NCI-H2171 (cell line): ENCODE measurements at regions not wholly inside any gene's neighbourhood (a gene's known extent, or its start where the extent isn't known, plus 50 kb on each side); places are given as distances from the start of the nearest gene placed in this dataset.

Source experiments
- DNase-seq: peaks from one replicate; lab custom pipeline; 2025; lab: John Stamatoyannopoulos, UW

DNA sequence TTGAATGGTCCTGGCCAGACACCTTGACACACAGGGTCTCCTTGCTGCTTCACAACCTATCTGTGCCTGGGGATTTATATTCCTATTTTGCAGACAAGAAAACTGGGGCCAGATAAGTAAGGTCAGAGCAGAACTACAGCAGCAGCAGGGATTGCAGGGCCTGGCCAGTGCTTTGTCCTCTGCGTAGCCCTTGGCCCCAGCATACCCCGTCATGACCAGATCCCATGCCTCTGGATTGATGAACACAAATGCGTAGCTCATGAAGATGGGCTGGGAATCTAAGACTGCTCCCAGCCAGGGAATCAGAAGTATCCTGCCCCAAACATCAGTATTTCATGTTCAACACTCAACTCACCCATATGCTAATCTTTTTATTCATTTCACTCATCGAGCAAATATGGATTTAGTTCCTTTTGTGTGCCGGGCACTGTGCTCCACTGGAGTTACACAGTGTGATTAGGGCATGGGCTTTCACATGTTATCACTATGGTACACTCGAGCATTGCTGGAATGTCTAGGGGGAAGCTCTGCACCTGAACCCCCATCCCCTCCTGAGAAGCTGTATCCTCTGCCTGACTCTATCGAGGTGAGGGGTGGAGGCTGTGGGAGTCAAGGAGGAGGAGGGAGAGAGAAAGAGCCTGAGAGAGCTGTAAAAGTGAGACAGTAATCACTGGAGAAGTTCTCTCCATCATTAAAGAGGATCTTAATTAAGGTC, 143.3 kb downstream of the CYP26B1 start:
- no peak for DNase-seq

DNA sequence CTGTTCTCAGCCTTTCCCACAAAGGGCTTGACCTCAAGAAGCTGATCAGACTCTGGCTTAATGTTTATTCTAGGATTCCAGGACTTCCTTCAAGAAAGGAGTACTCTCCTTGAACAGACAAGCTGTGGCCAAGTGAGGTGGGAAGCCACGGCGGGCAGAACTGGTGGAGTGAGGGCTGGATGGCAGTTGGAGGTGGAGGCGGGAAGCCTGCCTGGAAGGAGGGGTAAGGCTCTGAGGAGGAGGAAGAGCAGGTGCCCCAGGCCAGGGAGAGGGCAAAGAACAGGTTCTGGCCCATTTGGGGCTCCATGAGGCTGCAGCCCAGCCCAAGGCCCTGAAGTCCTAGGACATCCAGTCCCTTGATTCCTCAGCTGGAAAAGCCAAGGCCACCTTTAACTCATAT, 143.9 kb downstream of the CYP26B1 start:
- no peak for DNase-seq

DNA sequence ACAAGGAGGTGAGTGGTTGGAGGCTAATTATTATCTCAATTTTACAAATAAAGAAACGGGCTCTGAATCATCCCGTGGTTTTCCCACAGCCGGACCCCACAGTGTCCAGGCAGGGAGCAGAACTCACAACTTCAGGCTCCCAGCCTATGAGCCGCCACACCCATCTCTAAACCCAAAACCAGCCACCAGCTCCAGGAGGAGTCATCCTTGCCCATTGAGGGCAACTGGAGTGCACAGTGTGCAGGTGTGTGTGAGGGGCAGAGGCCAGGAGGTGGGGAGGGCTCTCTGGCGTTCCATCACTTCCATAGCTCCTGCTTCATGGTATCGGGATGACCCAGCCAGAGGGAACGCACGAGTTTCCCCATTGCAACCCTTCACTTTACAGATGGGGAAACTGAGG, 144.5 kb downstream of the CYP26B1 start:
- DNase-seq, result no peak

DNA sequence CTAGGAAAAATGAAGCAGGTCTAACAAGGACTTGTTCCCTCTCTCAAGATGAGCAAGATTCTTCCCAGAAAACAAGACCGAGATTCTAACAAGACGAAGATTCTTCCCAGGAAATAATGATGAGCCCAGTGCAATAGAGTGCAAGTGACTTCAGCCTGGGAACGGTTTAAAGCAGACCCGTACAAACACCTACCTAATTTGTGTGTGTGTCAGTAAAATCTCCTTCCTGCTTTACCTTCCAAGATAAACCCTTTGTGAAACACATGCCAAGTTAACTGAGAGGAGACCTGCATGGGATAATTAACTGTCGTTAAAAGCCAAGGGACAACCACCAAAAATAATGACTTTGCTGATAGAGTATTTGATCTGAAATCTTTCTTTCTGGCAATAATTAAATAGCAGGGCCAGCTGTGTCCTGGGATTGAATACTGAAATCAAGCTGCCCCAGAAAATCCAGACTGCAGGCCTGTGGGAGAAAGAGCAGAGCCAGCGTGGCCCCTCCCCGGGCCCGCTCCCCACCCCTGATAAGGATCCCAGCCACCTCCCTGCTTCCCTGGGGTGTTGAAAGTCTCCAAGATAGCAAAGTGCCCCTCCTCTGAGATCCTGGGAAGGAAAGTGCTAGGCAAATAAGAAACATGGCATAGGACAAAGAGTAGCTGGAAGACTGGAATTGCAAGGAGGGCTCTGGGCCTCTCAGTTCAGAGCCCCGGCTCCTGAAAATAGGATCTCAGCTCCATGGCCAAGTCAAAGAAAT, 145.5 kb downstream of the CYP26B1 start:
- DNase-seq, result no peak

DNA sequence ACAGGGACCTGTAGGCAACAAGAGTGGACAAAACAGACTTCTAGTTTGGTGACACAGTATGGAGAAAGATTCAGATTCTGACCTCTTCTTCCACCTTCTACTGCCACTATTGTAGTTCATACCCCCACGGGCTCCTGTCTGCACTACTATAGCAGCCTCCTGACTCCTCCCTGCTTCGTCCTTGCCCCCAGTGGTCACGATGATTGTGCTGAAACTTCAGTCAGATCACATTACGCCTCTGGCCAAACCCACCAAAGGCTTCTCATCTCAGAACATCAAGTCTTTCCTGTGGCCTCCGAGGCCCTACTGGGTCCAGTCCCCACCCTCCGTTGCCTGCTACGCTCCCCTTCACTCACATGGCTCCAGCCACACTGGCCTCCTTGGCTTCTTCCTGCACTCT, 147.6 kb downstream of the CYP26B1 start:
- DNase-seq, result no peak

DNA sequence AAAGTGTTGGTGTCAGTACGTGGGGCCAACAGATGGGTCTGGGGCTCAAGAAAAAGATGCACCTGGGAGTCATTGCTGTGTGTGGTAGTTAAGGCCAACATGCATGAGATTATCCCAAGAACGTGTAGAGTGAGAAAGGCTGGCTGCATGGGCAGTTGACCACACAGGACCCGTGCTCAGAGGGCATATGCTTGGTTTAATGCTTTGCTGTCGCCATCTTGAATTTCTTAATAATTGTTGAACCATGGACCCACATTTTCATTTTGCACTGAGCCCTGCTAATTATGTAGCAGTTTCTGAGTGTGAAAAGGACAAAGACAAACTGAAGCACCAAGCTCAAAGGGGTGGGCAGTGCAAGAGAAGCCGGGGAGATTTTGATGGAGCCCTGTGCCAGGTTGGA, 148.1 kb downstream of the CYP26B1 start:
- DNase-seq, result no peak

DNA sequence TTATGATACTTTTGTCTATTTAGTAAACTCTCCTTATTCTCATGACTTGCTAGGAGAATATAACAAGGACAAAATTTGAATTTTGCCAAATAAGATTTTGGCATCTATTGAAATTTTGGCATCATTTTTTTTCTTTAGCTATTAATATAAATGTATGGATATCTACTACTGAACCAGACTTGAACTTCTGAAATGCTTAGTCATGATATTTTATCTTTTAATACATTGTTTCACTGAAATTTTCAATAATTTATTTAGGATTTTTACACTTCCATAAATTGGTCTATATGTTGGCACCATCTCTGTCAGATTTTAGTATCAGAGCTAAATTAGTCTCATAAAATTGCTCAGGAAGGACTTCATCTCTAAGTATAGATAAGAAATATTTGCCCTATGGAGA, 149.8 kb downstream of the CYP26B1 start:
- DNase-seq, result no peak

DNA sequence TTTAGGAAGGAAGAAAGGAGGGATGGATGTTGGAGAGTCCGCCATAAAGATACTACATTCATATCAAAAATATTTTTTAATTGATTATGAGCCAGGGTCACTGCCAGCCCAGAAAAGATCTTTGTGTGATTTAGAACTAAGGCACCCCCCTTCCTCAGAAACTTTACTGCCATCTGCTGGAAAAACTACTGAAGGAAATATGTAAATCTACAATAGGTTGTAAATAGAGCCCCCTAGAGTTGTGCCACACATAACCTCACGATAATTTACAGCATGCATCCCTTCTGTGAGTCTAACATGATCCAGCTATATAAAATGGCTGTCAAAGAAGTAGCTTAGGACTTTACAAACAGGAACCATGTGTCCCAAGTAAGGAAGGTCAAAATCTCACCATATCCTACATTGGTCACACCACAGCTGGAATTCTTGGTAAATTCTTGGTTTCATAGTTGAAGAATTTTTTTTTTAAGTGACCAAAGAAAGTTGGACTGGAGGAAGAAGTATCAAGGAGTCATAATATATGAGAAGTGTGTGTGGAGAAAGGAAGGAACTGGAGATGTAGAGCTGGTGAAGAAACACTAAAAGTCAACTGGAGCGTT, 152.5 kb downstream of the CYP26B1 start:
- DNase-seq, result no peak

DNA sequence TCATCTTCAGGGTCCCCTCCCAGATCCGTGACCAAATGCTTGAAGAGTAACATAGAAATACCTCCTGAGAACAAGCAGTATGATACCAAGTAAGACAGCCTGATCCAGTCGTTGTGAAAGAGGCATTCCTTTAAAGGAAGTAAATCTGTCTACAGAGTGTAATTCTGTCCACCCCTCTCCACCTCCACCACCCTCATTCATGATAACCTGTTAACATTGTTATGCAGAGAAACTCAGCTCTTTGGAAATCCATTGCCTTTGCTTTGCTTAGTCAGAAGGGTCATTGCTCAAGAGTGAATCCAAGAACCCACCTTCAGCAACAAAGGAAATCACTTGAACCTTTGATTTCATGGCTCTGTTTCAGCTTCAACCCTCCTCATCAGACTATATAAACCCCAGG, 155.6 kb downstream of the CYP26B1 start:
- no peak for DNase-seq

DNA sequence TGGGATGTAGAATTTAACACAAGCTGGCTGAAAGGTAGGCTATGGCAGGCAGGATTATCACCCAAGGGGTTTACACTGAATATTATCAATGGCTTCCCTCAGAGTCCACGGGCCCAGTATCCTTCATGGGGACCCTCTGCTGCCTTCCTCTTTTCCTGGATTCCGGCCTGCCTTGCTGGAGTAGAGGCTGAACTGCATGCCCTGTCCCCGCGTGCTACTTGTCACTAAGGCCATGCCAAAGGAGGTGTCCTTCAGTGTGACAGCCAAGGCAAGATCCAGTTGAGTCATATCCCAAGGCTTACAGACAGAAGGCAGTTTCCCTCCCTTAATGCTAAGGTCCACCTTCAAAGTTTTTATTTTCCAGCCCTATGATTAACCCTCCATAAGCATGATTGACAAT, 156.3 kb downstream of the CYP26B1 start:
- no peak for DNase-seq

DNA sequence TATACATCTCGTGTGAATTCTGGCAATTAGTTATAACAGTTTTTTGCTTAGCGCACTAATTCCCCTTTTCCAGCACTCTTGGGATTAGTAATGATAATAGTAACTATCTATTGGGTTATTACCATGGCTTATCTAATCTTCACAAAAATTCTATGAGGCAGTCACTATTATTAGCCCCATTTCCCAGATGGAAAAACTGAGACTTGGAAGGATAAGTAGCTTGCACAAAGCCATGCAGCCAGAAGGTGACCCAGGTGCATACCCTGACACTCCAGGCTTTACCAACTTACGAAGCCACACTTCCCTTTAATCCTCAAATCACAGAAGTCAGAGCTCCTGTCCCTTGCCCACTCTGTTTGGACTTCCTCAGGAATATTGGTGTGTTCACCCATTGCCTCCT, 156.8 kb downstream of the CYP26B1 start:
- no peak for DNase-seq

DNA sequence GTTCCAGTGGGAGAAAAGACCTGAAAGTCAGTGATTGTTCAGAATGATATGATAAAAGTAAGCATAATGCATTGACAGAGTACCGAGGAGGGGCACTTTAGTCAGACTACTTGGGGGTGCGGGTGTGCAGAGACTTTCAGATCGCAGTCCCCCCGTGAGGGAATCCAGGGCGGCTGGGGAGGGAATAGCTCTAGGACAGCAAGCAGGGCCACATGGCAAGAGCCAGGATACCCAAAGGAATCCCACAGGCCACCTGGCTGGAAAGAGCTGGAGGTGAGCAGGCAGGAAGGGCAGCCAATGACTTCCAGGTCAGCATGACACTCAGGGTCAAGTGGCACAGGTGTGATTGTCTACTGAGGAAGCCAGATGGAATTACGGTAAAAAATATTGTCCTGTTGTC, 157.5 kb downstream of the CYP26B1 start:
- DNase-seq, result no peak

DNA sequence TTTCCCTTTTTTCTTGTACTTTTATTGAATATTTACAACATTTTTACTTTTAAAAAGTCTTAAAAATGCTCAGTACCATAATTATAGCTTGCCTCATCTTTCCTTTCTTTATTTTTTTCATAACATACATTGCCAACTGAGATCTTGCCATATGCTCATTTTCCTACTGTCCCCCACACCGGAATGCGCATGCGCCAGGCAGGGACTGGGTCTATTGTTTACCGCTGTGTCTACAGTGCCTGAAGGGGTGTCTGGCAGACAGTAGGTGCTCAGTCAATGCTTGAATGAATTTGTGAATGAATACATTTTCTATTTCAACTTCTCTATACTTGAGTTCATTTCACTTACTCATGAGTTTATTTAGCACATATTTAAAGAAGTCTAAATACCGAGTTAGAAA, 158.0 kb downstream of the CYP26B1 start:
- no peak for DNase-seq

DNA sequence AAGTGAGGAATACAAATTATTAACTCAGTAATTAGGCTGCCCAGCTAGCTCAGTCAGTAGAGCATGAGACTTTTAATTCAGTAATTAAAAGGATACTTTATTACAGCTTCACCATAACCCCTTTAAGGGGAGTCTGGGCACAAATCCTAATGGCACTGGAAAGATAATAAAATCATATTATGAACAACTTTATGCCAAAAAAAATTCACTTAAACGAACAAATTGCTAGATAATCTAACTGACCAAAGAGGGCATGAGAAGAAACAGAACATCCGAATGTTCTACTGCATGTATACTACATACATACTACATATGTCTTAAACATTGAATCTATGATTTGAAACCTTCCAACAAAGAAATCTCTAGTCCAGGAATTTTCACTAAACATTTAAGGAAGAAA, 159.5 kb downstream of the CYP26B1 start:
- DNase-seq, result no peak

DNA sequence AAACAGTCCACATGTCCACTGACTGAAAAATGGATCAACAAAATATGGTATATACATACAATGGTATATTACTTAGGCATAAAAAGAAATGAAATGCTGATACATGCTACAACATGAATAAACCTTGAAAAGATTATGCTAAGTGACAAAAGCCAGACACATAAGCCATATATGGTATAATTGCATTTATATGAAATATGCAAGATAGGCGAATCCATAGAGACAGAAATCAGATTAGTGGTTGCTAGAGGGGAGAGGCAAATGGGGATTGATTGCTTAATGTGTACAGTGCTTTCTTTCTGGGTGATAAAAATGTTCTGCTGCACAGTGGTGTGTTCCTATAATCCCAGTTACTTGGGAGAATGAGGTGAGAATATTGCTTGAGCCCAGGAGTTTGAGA, 171.0 kb downstream of the CYP26B1 start:
- DNase-seq, result no peak

DNA sequence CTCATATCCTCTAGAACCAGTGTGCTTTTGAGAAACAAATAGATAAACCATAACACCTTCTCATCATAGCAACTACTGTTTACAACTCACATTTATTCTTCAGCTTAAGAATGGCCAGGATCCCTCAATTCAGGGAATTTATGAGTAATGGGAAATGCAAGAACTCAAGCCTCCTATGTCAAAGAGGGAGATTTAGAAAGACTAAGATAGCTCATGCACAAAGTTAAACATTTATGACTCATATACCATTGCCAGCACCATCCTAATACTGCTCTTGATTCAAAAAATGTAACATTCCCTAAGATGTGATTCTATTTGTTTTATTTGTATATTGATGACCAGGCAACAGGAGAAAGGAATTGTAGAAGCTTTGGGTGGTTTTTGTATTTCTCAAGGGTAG, 172.8 kb downstream of the CYP26B1 start:
- no peak for DNase-seq

DNA sequence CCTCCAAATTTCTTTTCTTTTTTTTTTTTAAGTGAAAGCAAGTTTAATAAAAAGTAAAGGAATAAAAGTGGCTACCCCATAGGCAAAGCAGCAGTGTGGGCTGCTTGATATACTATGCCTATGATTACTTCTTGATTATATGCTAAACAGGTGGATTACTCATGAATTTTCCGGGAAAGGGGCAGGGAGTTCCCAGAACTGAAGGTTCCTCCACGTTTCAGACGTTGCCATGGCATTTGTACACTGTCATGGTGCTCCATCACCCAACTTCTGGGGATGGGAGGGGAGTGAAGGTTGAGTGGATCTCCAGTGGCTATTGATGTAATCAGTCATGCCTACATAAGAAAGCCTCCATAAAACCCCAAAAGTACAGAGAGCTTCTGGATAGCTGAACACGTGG, 176.2 kb downstream of the CYP26B1 start:
- DNase-seq, result no peak

DNA sequence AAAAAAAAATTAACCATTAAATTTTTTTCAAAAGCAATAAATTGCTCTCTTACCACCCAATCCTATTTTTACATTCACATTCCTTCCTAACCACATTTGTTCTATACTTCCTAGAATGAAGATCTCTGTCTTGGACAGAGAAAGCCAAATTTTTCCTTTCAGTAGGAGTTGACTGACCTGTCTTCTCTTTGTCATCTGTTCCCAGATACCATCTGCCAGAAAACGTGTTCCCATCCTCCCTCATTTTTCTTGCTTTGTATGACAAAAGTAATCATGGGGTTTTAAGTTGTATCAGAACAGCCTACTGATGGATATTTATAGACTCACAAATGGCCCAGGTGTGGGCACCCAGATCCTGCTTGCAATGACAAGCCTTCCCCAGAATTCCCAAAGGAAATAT, 182.1 kb downstream of the CYP26B1 start:
- DNase-seq, result no peak

DNA sequence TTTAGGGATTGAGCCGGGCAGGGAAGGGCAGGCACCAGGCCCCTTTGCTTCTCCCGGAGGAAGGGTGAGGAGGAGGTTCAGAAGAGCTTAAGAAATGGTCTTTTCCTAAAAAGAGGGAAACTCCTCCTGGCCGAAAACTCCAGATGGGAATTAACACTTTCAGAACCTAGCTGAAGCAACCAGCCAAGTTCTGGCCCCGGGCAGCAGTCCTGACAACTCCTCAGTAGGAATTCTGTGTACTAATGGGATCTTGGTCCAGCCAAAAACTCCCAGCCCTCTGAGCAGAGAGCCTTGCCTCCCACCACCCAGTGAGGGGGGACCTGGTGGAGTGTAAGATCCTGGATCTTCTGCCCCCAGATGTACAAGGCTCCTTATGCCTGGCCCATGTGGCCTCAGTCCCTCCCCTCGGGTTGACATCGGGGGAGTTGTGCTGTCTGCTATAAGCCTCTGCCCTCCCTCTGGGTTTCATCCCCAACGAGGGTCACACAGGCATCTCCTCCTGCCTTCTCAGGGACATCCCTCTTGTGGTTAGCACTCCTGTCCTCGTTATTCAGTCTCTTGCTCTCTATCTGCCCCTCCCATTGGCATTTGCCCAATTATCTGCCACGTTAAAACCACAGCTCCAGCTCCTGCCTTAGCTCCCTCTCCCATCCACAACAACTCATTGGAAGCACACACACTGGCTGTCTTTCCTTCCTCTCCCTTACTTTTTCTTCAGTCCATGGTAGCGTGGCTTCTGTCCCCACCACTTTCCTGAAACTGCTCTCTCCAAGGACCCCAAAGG, 184.6 kb downstream of the CYP26B1 start:
- DNase-seq, result no peak

DNA sequence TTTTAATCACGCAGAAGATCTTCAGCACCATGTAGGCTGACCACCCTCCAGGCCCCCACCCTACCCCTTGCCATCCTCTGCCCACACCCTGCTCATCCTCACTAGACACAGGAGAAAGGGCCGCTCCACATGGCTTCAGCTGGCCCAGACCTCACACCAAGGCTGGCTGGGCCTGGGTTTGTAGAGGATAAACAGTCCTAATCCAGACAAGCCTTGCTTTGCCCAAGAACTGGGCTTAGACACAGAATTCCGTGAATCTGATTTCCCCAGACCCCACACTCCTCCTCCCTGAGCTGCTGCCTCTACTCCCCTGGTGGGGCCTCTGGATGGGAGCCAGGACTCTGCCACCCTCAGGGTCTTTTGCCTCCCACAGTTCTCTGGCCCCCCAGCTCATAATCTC, 185.3 kb downstream of the CYP26B1 start:
- no peak for DNase-seq

DNA sequence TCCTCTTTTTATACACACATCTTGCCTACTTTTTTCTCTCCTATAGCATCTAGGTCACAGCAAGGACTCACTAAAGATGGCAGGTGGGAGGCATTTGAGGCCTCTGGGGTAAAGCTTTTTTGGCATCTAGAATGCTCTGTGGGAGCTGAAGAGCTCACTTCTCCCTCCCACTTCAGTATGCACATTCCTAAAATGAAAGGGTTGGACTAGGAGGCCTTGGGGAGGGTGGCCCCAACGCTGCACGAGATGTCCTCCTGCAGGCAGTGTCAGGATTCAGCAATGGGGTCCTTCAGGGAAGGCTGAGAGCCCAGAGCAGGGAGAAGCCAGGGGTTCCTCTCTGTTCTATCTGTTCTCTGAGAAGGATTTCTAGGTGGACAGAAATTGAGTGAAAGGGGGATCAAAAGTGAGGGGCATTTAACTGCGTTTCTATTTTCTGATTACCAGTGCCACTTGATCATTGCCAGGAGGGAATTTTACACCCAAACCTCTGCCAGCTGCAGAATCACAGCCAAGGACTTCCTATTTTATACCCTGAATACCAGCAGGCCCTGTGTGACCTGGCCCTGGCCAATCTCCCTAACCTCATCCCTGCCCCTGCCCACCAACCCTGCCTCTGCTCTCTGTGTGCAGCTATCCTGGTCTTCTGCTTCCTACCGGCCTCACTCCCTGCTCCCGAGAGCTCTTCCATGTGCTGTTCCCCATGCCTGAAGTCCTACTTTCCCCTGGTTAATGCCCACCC, 186.2 kb downstream of the CYP26B1 start:
- no peak for DNase-seq

DNA sequence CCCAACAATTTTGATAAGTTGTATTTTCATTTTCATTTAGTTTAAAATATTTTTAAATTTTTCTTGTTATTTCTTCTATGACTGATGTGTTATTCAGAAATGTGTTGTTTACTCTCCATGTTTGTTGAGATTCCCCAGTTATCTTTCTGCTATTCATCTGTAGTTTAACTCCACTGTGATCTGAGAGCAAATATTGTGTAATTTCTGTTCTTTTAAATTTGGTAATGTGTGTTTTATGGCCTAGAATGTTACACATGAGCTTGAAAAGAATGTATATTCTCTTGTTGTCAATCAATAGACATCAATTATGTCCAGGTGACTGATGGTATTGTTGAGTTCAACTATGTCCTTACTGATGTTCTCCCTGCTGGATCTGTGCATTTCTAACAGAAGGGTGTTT, 188.2 kb downstream of the CYP26B1 start:
- DNase-seq, result no peak
